ENCODE measurements at regions not wholly inside any gene's neighbourhood (a gene's known extent, or its start where the extent isn't known, plus 50 kb on each side); places are given as distances from the start of the nearest gene placed in this dataset.

DNA sequence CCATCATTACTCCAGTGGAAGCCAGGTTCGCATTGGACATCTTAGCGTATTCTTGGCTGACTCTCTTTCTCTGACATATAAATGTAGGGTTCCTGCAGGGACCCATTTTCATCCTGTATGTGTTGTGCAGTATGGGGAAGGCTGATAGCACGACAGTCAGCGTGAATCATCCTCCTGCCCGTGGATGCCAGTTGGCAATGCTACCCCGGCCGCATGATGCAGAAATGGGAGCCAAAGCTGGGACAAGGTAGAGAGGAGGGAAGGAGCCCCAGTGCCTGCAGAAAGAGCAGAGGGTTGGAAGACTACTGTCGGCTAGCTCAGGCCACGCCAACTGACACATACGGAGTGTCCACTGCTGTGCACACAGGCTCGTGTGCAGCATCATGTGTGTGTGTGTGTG lies 251.6 kb downstream of the SKAP2 start:
- TF ChIP-seq POLR2A (IDR thresholded peaks at IDR 0.05; ENCODE audit: low read depth, low read length) (no peak), TAF1 (IDR thresholded peaks at IDR 0.05; ENCODE audit: borderline replicate concordance, low read depth, low read length) (no peak), POLR2AphosphoS5 (IDR thresholded peaks at IDR 0.05; ENCODE audit: low read depth, low read length) (no peak)

Data from GM12892 (cell line).